A673 (cell line): ENCODE measurements at regions not wholly inside any gene's neighbourhood (a gene's known extent, or its start where the extent isn't known, plus 50 kb on each side); places are given as distances from the start of the nearest gene placed in this dataset.

Source experiments
- BruUV-seq: library from RNA; stranded (reverse); fragments of 400-500 nt; replicated peaks from 2 replicates; lab custom pipeline; 2021; lab: Mats Ljungman, UMichigan
- CTCF ChIA-PET: fragments of 300-600 bp; sonication (Branson Sonifier 250); formaldehyde crosslinking; loops from one replicate; lab custom pipeline; 2022; ENCODE audit warnings: antibody characterized with exemption; lab: Charles Lee
- POLR2A ChIA-PET: fragments of 300-600 bp; sonication (Branson Sonifier 250); formaldehyde crosslinking; loops from one replicate; lab custom pipeline; 2022; ENCODE audit warnings: antibody characterized with exemption; ENCODE audit not compliant: low non-redundant PET; lab: Charles Lee
- DNase-seq: peaks from one replicate; pipeline ENCODE4 v3.0.0-alpha.2; 2015; ENCODE audit warnings: low spot score
- H3K27ac ChIP-seq: fragments of 200-600 bp; sonication (generic); 2 replicates; pipeline ENCODE4 v1.5.1; 2016; ENCODE audit warnings: mixed run types, low read depth, mild to moderate bottlenecking, mixed read lengths, antibody characterized with exemption, low read length; ENCODE audit not compliant: poor library complexity, severe bottlenecking
- H3K27me3 ChIP-seq: fragments of 200-600 bp; sonication (generic); replicated peaks from 2 replicates; pipeline ENCODE4 v1.6.1; 2017; ENCODE audit warnings: mixed run types, low read depth, mild to moderate bottlenecking, mixed read lengths, antibody characterized with exemption, low read length; ENCODE audit not compliant: insufficient read depth, poor library complexity
- H3K36me3 ChIP-seq: fragments of 200-600 bp; sonication (generic); 2 replicates; pipeline ENCODE4 v1.6.1; 2016; ENCODE audit warnings: mixed run types, mild to moderate bottlenecking, mixed read lengths, antibody characterized with exemption, low read length; ENCODE audit not compliant: insufficient read depth, poor library complexity, severe bottlenecking
- H3K4me1 ChIP-seq: fragments of 200-600 bp; sonication (generic); 2 replicates; pipeline ENCODE4 v1.6.1; 2017; ENCODE audit warnings: mixed run types, mild to moderate bottlenecking, mixed read lengths, antibody characterized with exemption, low read length; ENCODE audit not compliant: insufficient read depth, poor library complexity, severe bottlenecking
- H3K4me3 ChIP-seq: fragments of 200-600 bp; sonication (generic); 2 replicates; pipeline ENCODE4 v1.5.1; 2016; ENCODE audit warnings: low read depth, mixed run types, mild to moderate bottlenecking, mixed read lengths, low read length; ENCODE audit not compliant: poor library complexity, severe bottlenecking
- H3K9me3 ChIP-seq: fragments of 200-600 bp; sonication (generic); 2 replicates; pipeline ENCODE4 v1.6.1; 2016; ENCODE audit warnings: mixed run types, low read depth, mild to moderate bottlenecking, mixed read lengths, antibody characterized with exemption, low read length; ENCODE audit not compliant: poor library complexity, severe bottlenecking
- EZH2 ChIP-seq: fragments of 200-600 bp; sonication (generic); IDR thresholded peaks from 2 replicates; pipeline ENCODE4 v1.6.1; 2017; ENCODE audit warnings: borderline replicate concordance, low read depth, mild to moderate bottlenecking, mixed read lengths, antibody characterized with exemption, low read length; ENCODE audit not compliant: poor library complexity, severe bottlenecking
- intact Hi-C: fragments of 100-400 bp; cut with micrococcal nuclease; formaldehyde crosslinking; loops from one replicate; pipeline ENCODE4 v1.10.0; 2022; ENCODE audit not compliant: unreplicated experiment
- TF ChIP-seq, protein P1 (sequence below): fragments of 300-800, 200-600 bp; sonication (generic); conservative IDR thresholded peaks from 2 replicates; pipeline ENCODE4 v1.5.1; 2017; ENCODE audit warnings: low read depth, mild to moderate bottlenecking, antibody characterized with exemption, low read length, moderate library complexity, mixed read lengths

DNA sequence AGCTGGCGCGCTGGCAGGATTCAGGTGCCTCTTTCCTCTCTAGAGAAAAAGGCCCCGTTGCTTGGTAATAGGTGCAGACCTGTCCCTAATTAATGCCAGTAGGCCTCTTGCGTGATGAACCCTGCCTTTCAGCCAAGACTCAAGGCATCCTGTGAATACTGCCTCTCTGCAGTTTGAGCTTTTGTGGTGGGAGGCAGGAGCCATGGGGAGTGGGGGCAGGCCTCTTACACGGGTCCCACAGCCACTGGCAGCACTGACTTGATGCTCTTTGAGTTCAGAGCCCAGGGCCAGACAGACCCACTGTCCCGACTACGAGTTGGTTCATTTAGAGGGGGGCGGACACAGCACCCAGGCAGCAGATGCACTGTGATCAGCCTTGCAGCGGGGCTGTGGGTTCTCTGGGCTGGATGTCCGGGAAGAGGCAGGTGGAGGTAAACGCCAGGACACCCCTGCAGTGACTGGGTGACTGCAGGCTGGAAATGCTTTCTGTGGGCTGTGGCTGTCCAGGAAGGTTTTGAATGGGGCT, 237.0 kb downstream of the SEC14L1 start:
- Histone ChIP-seq H3K27me3 (no peaks in the 10 kb centered on the region), H3K36me3 (no peaks in the 10 kb centered on the region), H3K4me3 (no peak overlapping the region), H3K9me3 (no peaks in the 10 kb centered on the region), H3K4me1 (peaks cover 42% of the 10 kb centered on the region), H3K27ac (peak overlapping the region; percentile 68)
- BruUV-seq: no TSS peak
- CTCF ChIA-PET: no interaction called here
- POLR2A ChIA-PET: no interaction called here
- intact Hi-C loops: no loop called here
- TF ChIP-seq, protein P1, sequence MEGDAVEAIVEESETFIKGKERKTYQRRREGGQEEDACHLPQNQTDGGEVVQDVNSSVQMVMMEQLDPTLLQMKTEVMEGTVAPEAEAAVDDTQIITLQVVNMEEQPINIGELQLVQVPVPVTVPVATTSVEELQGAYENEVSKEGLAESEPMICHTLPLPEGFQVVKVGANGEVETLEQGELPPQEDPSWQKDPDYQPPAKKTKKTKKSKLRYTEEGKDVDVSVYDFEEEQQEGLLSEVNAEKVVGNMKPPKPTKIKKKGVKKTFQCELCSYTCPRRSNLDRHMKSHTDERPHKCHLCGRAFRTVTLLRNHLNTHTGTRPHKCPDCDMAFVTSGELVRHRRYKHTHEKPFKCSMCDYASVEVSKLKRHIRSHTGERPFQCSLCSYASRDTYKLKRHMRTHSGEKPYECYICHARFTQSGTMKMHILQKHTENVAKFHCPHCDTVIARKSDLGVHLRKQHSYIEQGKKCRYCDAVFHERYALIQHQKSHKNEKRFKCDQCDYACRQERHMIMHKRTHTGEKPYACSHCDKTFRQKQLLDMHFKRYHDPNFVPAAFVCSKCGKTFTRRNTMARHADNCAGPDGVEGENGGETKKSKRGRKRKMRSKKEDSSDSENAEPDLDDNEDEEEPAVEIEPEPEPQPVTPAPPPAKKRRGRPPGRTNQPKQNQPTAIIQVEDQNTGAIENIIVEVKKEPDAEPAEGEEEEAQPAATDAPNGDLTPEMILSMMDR: no peak
- no peak for DNase-seq

DNA sequence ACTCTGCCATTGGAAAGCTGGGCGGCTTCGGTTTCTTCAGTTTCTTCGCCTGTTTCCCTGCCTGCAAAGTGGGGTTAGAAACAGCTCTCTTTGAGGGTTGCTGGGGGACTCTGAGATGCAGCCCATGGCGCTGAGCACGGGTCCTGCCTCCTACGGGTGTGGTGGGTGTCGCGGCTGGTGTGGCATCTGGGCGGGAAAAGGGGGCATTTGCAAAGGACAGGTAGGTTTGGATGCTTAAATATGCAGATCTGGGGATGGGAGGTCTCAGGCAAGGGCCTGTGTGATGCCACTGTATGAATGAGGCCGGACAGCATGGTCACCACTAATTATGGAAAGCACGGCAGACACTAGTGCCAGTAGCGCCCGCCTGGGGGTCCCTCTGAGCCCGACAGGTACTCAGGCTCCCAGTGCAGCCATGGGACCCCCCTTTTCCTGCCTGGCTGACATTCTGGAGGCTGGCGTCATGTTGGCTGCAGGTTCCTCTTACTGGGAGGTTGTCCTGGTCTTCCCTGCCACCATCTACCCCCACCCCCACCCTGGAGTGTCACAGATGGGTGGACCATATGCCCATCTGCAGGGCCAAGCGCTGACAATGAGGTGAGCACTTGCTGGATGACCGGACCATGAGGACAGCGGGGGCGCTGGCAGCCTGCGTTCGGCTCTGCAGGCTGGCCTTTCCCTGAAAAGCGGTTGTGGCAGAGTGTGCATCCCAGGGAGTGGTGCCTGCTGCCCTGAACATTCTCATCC, 237.7 kb downstream of the SEC14L1 start:
- H3K27me3 ChIP-seq: no peaks in the 10 kb centered on the region
- BruUV-seq: no TSS peak
- intact Hi-C loops: no loop called here
- DNase-seq: no peak
- TF ChIP-seq EZH2: no peak
- TF ChIP-seq, protein P1: no peak
- H3K9me3 ChIP-seq: no peaks in the 10 kb centered on the region
- CTCF ChIA-PET: no interaction called here
- POLR2A ChIA-PET: no interaction called here
- H3K4me3 ChIP-seq: no peak overlapping the region
- no peaks in the 10 kb centered on the region for H3K36me3 ChIP-seq
- H3K27ac ChIP-seq: no peak overlapping the region
- peaks cover 42% of the 10 kb centered on the region for H3K4me1 ChIP-seq

DNA sequence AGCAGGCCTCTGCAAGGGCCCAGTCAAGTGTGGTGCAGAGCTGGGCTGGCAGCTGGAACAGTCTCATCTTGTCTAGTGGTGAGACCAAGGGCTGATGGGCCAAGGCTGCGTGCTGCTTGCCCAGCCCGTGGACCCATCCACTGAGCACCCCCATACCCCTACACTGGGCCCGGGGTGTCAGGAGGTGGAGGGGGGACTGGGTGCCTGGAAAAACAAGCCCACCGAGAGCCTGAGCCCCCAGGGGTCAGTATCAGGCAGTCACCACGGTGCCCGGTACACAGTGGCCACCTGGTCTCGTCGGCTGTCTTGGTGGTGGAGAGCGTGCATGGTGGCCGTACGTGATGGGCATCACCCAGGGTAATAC, 238.3 kb downstream of the SEC14L1 start:
- no peaks in the 10 kb centered on the region for H3K9me3 ChIP-seq
- no peaks in the 10 kb centered on the region for H3K36me3 ChIP-seq
- no TSS peak for BruUV-seq
- no peak overlapping the region for H3K27ac ChIP-seq
- DNase-seq: no peak
- H3K4me1 ChIP-seq: peaks cover 42% of the 10 kb centered on the region
- ChIA-PET POLR2A (no interaction called here), CTCF (no interaction called here)
- no peaks in the 10 kb centered on the region for H3K27me3 ChIP-seq
- H3K4me3 ChIP-seq: no peak overlapping the region
- TF ChIP-seq EZH2: no peak
- TF ChIP-seq, protein P1: no peak
- intact Hi-C loops: no loop called here
